ENCODE measurements at regions not wholly inside any gene's neighbourhood (a gene's known extent, or its start where the extent isn't known, plus 50 kb on each side); places are given as distances from the start of the nearest gene placed in this dataset.

- TF ChIP-seq POLR2A (IDR thresholded peaks at IDR 0.05) (no peak), CTCF (IDR thresholded peaks at IDR 0.05) (no peak)
- intact Hi-C loops (cut with DNase I), result no loop called here
- no peak overlapping the region for H3K4me3 ChIP-seq
- H3K4me1 ChIP-seq, result no peaks in the 10 kb centered on the region
- H3K9me3 ChIP-seq, result no peaks in the 10 kb centered on the region
- H3K27me3 ChIP-seq, result no peaks in the 10 kb centered on the region
- no peak overlapping the region for H3K27ac ChIP-seq
- DNase-seq (no peak), ATAC-seq (no peak)
- H3K36me3 ChIP-seq, result no peaks in the 10 kb centered on the region
- 62% methylated on average over 2 of the region's 2 CpGs for WGBS (ENCODE audit: insufficient coverage, low coverage, low lambda C conversion rate, missing lambda C conversion rate)
Measured at GRCh38 chr19:28419312-28419711, 793.6 kb downstream of the UQCRFS1 start.

- no peaks in the 10 kb centered on the region for H3K27me3 ChIP-seq
- ATAC-seq (no peak), DNase-seq (no peak)
- 33% methylated on average over 1 of the region's 5 CpGs for WGBS (ENCODE audit: insufficient coverage, low coverage, low lambda C conversion rate, missing lambda C conversion rate)
- no peak for TF ChIP-seq CTCF (IDR thresholded peaks at IDR 0.05)
- no peak for TF ChIP-seq POLR2A (IDR thresholded peaks at IDR 0.05)
- H3K9me3 ChIP-seq, result no peaks in the 10 kb centered on the region
- H3K4me3 ChIP-seq, result no peak overlapping the region
- H3K27ac ChIP-seq, result no peak overlapping the region
- intact Hi-C loops (cut with DNase I), result no loop called here
- no peaks in the 10 kb centered on the region for H3K36me3 ChIP-seq
- no peaks in the 10 kb centered on the region for H3K4me1 ChIP-seq
Measured at GRCh38 chr19:28417361-28417760, 795.6 kb downstream of the UQCRFS1 start.

- H3K27ac ChIP-seq, result no peak overlapping the region
- H3K9me3 ChIP-seq, result no peaks in the 10 kb centered on the region
- ATAC-seq (no peak), DNase-seq (no peak)
- WGBS (ENCODE audit: insufficient coverage, low coverage, low lambda C conversion rate, missing lambda C conversion rate), result 100% methylated on average over 1 of the region's 1 CpG
- H3K27me3 ChIP-seq, result no peaks in the 10 kb centered on the region
- H3K4me1 ChIP-seq, result no peaks in the 10 kb centered on the region
- no peak for TF ChIP-seq CTCF (IDR thresholded peaks at IDR 0.05)
- no peak for TF ChIP-seq POLR2A (IDR thresholded peaks at IDR 0.05)
- intact Hi-C loops (cut with DNase I), result no loop called here
- H3K36me3 ChIP-seq, result no peaks in the 10 kb centered on the region
- no peak overlapping the region for H3K4me3 ChIP-seq
Measured at GRCh38 chr19:28416245-28416644, 796.7 kb downstream of the UQCRFS1 start.

GRCh38 chr19:28414748-28415147 lies 798.2 kb downstream of the UQCRFS1 start:
- H3K27me3 ChIP-seq, result no peaks in the 10 kb centered on the region
- H3K36me3 ChIP-seq, result no peaks in the 10 kb centered on the region
- no peaks in the 10 kb centered on the region for H3K9me3 ChIP-seq
- no peak overlapping the region for H3K27ac ChIP-seq
- intact Hi-C loops (cut with DNase I), result no loop called here
- no peaks in the 10 kb centered on the region for H3K4me1 ChIP-seq
- TF ChIP-seq POLR2A (IDR thresholded peaks at IDR 0.05) (no peak), CTCF (IDR thresholded peaks at IDR 0.05) (no peak)
- no peak for ATAC-seq
- no peak overlapping the region for H3K4me3 ChIP-seq
- DNase-seq, result no peak
- 31% methylated on average over 3 of the region's 3 CpGs for WGBS (ENCODE audit: insufficient coverage, low coverage, low lambda C conversion rate, missing lambda C conversion rate)

- no peak for ATAC-seq
- WGBS (ENCODE audit: insufficient coverage, low coverage, low lambda C conversion rate, missing lambda C conversion rate), result 57% methylated on average over 4 of the region's 5 CpGs
- TF ChIP-seq CTCF (IDR thresholded peaks at IDR 0.05), result no peak
- no peak for TF ChIP-seq POLR2A (IDR thresholded peaks at IDR 0.05)
- intact Hi-C loops (cut with DNase I), result no loop called here
- no peak for DNase-seq
- H3K27me3 ChIP-seq, result no peaks in the 10 kb centered on the region
- H3K27ac ChIP-seq, result no peak overlapping the region
- no peaks in the 10 kb centered on the region for H3K4me1 ChIP-seq
- H3K9me3 ChIP-seq, result no peaks in the 10 kb centered on the region
- H3K36me3 ChIP-seq, result no peaks in the 10 kb centered on the region
- H3K4me3 ChIP-seq, result no peak overlapping the region
Measured at GRCh38 chr19:28409859-28410258, 803.1 kb downstream of the UQCRFS1 start.
